HG02610 (cell line): ENCODE measurements at regions not wholly inside any gene's neighbourhood (a gene's known extent, or its start where the extent isn't known, plus 50 kb on each side); places are given as distances from the start of the nearest gene placed in this dataset.

Experiments used
- ATAC-seq: cut with Tn5 transposase; IDR thresholded peaks from one replicate; pipeline ENCODE4 v1.9.1; 2021; ENCODE audit warnings: mild to moderate bottlenecking, moderate library complexity; ENCODE audit not compliant: unreplicated experiment

- ATAC-seq: no peak
Observed at GRCh38 chr14:101002738-101003137, 99.2 kb upstream of the RTL1 start.

GRCh38 chr14:101004176-101004575, 100.7 kb upstream of the RTL1 start:
- no peak for ATAC-seq

GRCh38 chr14:101004954-101005353, 101.4 kb upstream of the RTL1 start:
- ATAC-seq: no peak

- no peak for ATAC-seq
Observed at GRCh38 chr14:101005447-101005846, 101.9 kb upstream of the RTL1 start.

- no peak for ATAC-seq
Observed at GRCh38 chr14:101006008-101006407, 102.5 kb upstream of the RTL1 start.

GRCh38 chr14:101007004-101007614, 103.6 kb upstream of the RTL1 start:
- ATAC-seq: no peak

GRCh38 chr14:101007765-101008164, 104.2 kb upstream of the RTL1 start:
- no peak for ATAC-seq

- no peak for ATAC-seq
Observed at GRCh38 chr14:101008196-101008595, 104.7 kb upstream of the RTL1 start.

GRCh38 chr14:101008631-101009336, 105.3 kb upstream of the RTL1 start:
- no peak for ATAC-seq

GRCh38 chr14:101009531-101009930, 106.0 kb upstream of the RTL1 start:
- no peak for ATAC-seq

GRCh38 chr14:101010293-101010692, 106.8 kb upstream of the RTL1 start:
- no peak for ATAC-seq

GRCh38 chr14:101010835-101011234, 107.3 kb upstream of the RTL1 start:
- ATAC-seq: no peak

- ATAC-seq: no peak
Observed at GRCh38 chr14:101017209-101017608, 113.7 kb upstream of the RTL1 start.

GRCh38 chr14:101017806-101018560, 114.5 kb upstream of the RTL1 start:
- no peak for ATAC-seq

GRCh38 chr14:101018561-101019290, 115.2 kb upstream of the RTL1 start:
- no peak for ATAC-seq

- ATAC-seq: no peak
Observed at GRCh38 chr14:101019541-101019940, 116.0 kb upstream of the RTL1 start.

- ATAC-seq: no peak
Observed at GRCh38 chr14:101019990-101020710, 116.6 kb upstream of the RTL1 start.

GRCh38 chr14:101020834-101021370, 117.4 kb upstream of the RTL1 start:
- ATAC-seq: no peak

- no peak for ATAC-seq
Observed at GRCh38 chr14:101022121-101022520, 118.6 kb upstream of the RTL1 start.

GRCh38 chr14:101022916-101023435, 119.5 kb upstream of the RTL1 start:
- ATAC-seq: no peak
